Smooth muscle cell (in vitro differentiated cells): ENCODE measurements at regions not wholly inside any gene's neighbourhood (a gene's known extent, or its start where the extent isn't known, plus 50 kb on each side); places are given as distances from the start of the nearest gene placed in this dataset.

Source experiments
- DNase-seq: peaks from one replicate; lab custom pipeline; 2025; ENCODE audit not compliant: unreplicated experiment; lab: John Stamatoyannopoulos, UW
- H2AFZ ChIP-seq: fragments of 200-600 bp; sonication (generic); 2 replicates; pipeline ENCODE4 v1.6.0; 2016; ENCODE audit warnings: antibody characterized with exemption, low read depth, mild to moderate bottlenecking
- H3F3A ChIP-seq: fragments of 200-600 bp; sonication (generic); 2 replicates; pipeline ENCODE4 v1.6.0; 2017; ENCODE audit warnings: antibody characterized with exemption, low read depth
- H3K27ac ChIP-seq: fragments of 200-600 bp; sonication (generic); 2 replicates; pipeline ENCODE4 v1.5.1; 2016; ENCODE audit warnings: low read depth, mild to moderate bottlenecking
- H3K27me3 ChIP-seq: fragments of 200-600 bp; sonication (generic); 2 replicates; pipeline ENCODE4 v1.6.1; 2016; ENCODE audit warnings: low read depth, mild to moderate bottlenecking
- H3K36me3 ChIP-seq: fragments of 200-600 bp; sonication (generic); 2 replicates; pipeline ENCODE4 v1.5.1; 2016; ENCODE audit warnings: low read depth
- H3K4me1 ChIP-seq: fragments of 200-600 bp; sonication (generic); 2 replicates; pipeline ENCODE4 v1.5.1; 2016; ENCODE audit warnings: low read depth
- H3K4me2 ChIP-seq: fragments of 200-600 bp; sonication (generic); 2 replicates; pipeline ENCODE4 v1.6.0; 2016; ENCODE audit warnings: mild to moderate bottlenecking
- H3K4me3 ChIP-seq: fragments of 200-600 bp; sonication (generic); 2 replicates; pipeline ENCODE4 v1.5.1; 2016; ENCODE audit warnings: mild to moderate bottlenecking
- H3K79me2 ChIP-seq: fragments of 200-600 bp; sonication (generic); 2 replicates; pipeline ENCODE4 v1.6.0; 2016; ENCODE audit warnings: low read depth, mild to moderate bottlenecking
- H3K9ac ChIP-seq: fragments of 200-600 bp; sonication (generic); 2 replicates; pipeline ENCODE4 v1.6.0; 2016; ENCODE audit warnings: low read depth
- H3K9me3 ChIP-seq: fragments of 200-600 bp; sonication (generic); replicated peaks from 2 replicates; pipeline ENCODE4 v1.5.1; 2016; ENCODE audit warnings: low read depth
- H4K20me1 ChIP-seq: fragments of 200-600 bp; sonication (generic); 2 replicates; pipeline ENCODE4 v1.6.0; 2016; ENCODE audit warnings: low read depth
- CTCF ChIP-seq: fragments of 200-600 bp; sonication (generic); IDR thresholded peaks from 2 replicates; pipeline ENCODE4 v1.5.1; 2017; ENCODE audit warnings: borderline replicate concordance, mild to moderate bottlenecking, antibody characterized with exemption; ENCODE audit not compliant: insufficient read depth, poor library complexity, severe bottlenecking
- WGBS: methylation state at CpG from one replicate; pipeline ENCODE4 v1.1.7; 2016; ENCODE audit warnings: low lambda C conversion rate; 5-methylcytosine and 5-hydroxymethylcytosine counted together

DNA sequence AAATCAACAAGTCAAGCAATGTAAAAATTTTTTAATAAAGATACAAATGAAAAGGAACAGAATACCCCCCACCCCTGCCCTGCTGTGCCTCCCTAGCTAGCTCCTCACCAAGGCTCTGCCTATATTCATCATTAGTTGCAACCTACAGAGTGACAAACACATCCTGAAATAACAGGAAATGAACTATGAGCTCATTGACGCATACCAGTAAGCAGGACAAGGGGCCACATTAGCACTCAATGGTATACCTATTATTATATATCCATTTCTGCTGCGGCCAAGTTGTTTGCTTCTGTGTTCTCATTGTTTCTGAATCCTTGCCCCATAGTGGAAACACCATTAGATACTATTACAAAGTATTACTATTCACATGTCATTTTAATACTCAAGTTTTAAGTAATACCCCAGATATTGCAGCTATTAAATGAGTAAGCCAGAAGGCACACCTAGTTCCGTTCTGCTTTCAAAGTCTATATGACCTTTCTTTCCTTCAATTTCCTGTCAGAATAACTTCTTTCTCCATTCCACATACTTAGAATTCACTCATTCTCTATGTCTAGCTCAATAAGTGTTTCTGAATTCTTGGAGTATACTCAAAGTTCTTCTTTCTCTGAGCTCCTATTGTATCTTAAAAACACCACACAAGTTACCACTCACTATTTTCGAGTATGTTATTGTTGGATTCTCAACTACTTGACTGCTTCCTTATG, 1214.9 kb downstream of the PLA2G4A start:
- no peaks in the 10 kb centered on the region for H3K4me1 ChIP-seq
- H3K27ac ChIP-seq, result no peak overlapping the region
- no peak overlapping the region for H2AFZ ChIP-seq
- no peaks in the 10 kb centered on the region for H3F3A ChIP-seq
- WGBS, result 90% methylated on average over 4 of the region's 4 CpGs
- H3K27me3 ChIP-seq, result no peaks in the 10 kb centered on the region
- no peaks in the 10 kb centered on the region for H3K9me3 ChIP-seq
- TF ChIP-seq CTCF, result no peak
- no peaks in the 10 kb centered on the region for H4K20me1 ChIP-seq
- no peak overlapping the region for H3K9ac ChIP-seq
- no peak for DNase-seq
- no peak overlapping the region for H3K4me2 ChIP-seq
- H3K79me2 ChIP-seq, result no peaks in the 10 kb centered on the region
- H3K36me3 ChIP-seq, result no peaks in the 10 kb centered on the region
- no peak overlapping the region for H3K4me3 ChIP-seq

DNA sequence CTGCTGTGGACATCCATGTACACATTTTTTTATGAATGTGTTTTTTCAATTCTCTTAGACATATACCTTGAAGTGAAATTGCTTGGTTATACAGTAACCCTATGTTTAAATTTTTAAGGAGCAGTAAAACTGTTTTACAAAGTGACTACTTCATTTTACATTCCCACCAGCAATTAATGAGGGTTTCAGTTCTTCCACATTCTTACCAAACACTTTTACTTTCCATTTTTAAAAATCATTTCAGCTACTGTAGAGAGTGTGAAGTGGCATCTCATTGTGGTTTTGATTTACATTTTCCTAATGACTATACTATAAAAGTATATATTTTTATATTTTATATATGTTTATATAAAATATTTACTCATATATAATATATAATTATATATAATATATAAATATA, 1221.5 kb downstream of the PLA2G4A start:
- Histone ChIP-seq H3K27ac (no peak overlapping the region), H3K36me3 (no peaks in the 10 kb centered on the region), H3K4me3 (no peak overlapping the region), H3K9me3 (no peaks in the 10 kb centered on the region), H3K9ac (no peak overlapping the region), H2AFZ (no peak overlapping the region), H3K4me2 (no peak overlapping the region), H3K27me3 (no peaks in the 10 kb centered on the region), H4K20me1 (no peaks in the 10 kb centered on the region), H3F3A (no peaks in the 10 kb centered on the region), H3K4me1 (no peaks in the 10 kb centered on the region), H3K79me2 (no peaks in the 10 kb centered on the region)
- no peak for TF ChIP-seq CTCF
- DNase-seq, result no peak

DNA sequence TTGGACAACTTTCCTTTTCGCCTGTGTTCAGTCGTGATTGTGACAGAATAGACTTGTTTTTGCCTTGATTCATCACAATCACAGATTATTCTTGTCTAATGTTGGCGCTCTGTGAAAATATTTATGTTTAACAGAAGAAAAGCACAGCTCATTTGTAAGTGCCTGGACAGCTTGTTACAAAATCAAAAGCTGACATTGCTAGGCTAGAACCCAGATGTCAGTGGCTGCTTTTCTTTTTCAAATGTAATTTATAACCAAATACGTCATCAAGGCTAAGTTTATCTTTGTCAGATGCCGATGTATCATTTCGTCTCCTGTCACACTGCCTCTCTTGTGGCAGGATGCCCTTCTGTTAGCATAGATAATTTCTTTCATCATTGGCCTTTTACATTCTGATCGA, 1227.3 kb downstream of the PLA2G4A start:
- no peaks in the 10 kb centered on the region for H3K79me2 ChIP-seq
- H3K27me3 ChIP-seq, result no peaks in the 10 kb centered on the region
- no peak overlapping the region for H3K9ac ChIP-seq
- no peaks in the 10 kb centered on the region for H4K20me1 ChIP-seq
- no peak for DNase-seq
- H3K4me2 ChIP-seq, result peak overlapping the region; percentile 43
- no peaks in the 10 kb centered on the region for H3F3A ChIP-seq
- no peaks in the 10 kb centered on the region for H3K9me3 ChIP-seq
- H3K27ac ChIP-seq, result no peak overlapping the region
- 36% methylated on average over 7 of the region's 7 CpGs for WGBS
- H2AFZ ChIP-seq, result peak overlapping the region; percentile 73
- no peak overlapping the region for H3K4me3 ChIP-seq
- no peak for TF ChIP-seq CTCF
- no peaks in the 10 kb centered on the region for H3K36me3 ChIP-seq
- H3K4me1 ChIP-seq, result no peaks in the 10 kb centered on the region

DNA sequence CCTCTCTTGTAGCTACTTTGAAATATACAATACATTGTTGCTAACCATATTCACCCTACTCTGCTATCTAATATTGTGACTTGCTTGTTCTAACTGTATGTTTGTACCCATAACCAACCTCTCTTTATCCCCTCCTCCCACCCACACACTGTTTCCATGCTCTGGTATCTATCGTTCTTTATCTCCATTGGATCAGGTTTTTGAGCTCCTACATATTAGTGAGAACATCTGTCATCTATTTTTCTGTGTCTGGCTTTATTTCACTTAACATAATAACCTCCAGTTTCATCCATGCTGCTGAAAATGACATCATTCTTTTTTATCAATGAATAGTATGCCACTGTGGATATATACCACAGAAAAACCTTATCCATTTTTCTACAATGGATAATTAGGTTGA, 1230.1 kb downstream of the PLA2G4A start:
- Histone ChIP-seq H3K4me1 (no peaks in the 10 kb centered on the region), H3K79me2 (no peaks in the 10 kb centered on the region)

More for the DNA sequence above, 1230.1 kb downstream of the PLA2G4A start:
- 60% methylated on average over 1 of the region's 1 CpG for WGBS
- no peaks in the 10 kb centered on the region for H3K27me3 ChIP-seq
- H3K4me2 ChIP-seq, result no peak overlapping the region
- no peak for DNase-seq
- no peaks in the 10 kb centered on the region for H3K9me3 ChIP-seq
- no peaks in the 10 kb centered on the region for H3F3A ChIP-seq
- H3K9ac ChIP-seq, result no peak overlapping the region
- no peak overlapping the region for H3K4me3 ChIP-seq
- TF ChIP-seq CTCF, result no peak
- H4K20me1 ChIP-seq, result no peaks in the 10 kb centered on the region
- no peaks in the 10 kb centered on the region for H3K36me3 ChIP-seq
- no peak overlapping the region for H2AFZ ChIP-seq
- no peak overlapping the region for H3K27ac ChIP-seq
